ENCODE measurements at regions not wholly inside any gene's neighbourhood (a gene's known extent, or its start where the extent isn't known, plus 50 kb on each side); places are given as distances from the start of the nearest gene placed in this dataset.

GRCh38 chr2:30072250-30072842 is 74.5 kb upstream of the YPEL5 start:
- Histone ChIP-seq H3K4me1 (ENCODE audit: low read depth) (no peaks in the 10 kb centered on the region), H3K4me3 (no peak overlapping the region), H3K27me3 (no peaks in the 10 kb centered on the region), H3K27ac (no peak overlapping the region), H3K9me3 (ENCODE audit: low read depth) (no peaks in the 10 kb centered on the region), H3K36me3 (no peaks in the 10 kb centered on the region)
- TF ChIP-seq CTCF (IDR thresholded peaks at IDR 0.05; ENCODE audit: low read depth, low read length) = peak; percentile 78
- DNase-seq (ENCODE audit: low read depth in 1 of 2, low spot score in 1 of 2) = peak; percentile 79 to 87

- H3K27ac ChIP-seq = no peak overlapping the region
- no peaks in the 10 kb centered on the region for H3K9me3 ChIP-seq (ENCODE audit: low read depth)
- H3K4me3 ChIP-seq = no peak overlapping the region
- DNase-seq (ENCODE audit: low read depth in 1 of 2, low spot score in 1 of 2) = peak in 1 of 2 donors; percentile 2
- H3K4me1 ChIP-seq (ENCODE audit: low read depth) = no peaks in the 10 kb centered on the region
- no peaks in the 10 kb centered on the region for H3K36me3 ChIP-seq
- no peaks in the 10 kb centered on the region for H3K27me3 ChIP-seq
- no peak for TF ChIP-seq CTCF (IDR thresholded peaks at IDR 0.05; ENCODE audit: low read depth, low read length)
Observed at GRCh38 chr2:30073523-30073922, 73.3 kb upstream of the YPEL5 start.

- DNase-seq (ENCODE audit: low read depth in 1 of 2, low spot score in 1 of 2) = peak in 1 of 2 donors; percentile 43
- no peak overlapping the region for H3K27ac ChIP-seq
- H3K4me3 ChIP-seq = no peak overlapping the region
- no peaks in the 10 kb centered on the region for H3K36me3 ChIP-seq
- H3K9me3 ChIP-seq (ENCODE audit: low read depth) = no peaks in the 10 kb centered on the region
- H3K4me1 ChIP-seq (ENCODE audit: low read depth) = no peaks in the 10 kb centered on the region
- H3K27me3 ChIP-seq = no peaks in the 10 kb centered on the region
- no peak for TF ChIP-seq CTCF (IDR thresholded peaks at IDR 0.05; ENCODE audit: low read depth, low read length)
Observed at GRCh38 chr2:30074023-30074422, 72.8 kb upstream of the YPEL5 start.

GRCh38 chr2:30078521-30078920 is 68.3 kb upstream of the YPEL5 start:
- H3K27ac ChIP-seq = no peak overlapping the region
- no peak for TF ChIP-seq CTCF (IDR thresholded peaks at IDR 0.05; ENCODE audit: low read depth, low read length)
- H3K9me3 ChIP-seq (ENCODE audit: low read depth) = no peaks in the 10 kb centered on the region
- no peak for DNase-seq (ENCODE audit: low read depth in 1 of 2, low spot score in 1 of 2)
- H3K36me3 ChIP-seq = no peaks in the 10 kb centered on the region
- H3K27me3 ChIP-seq = no peaks in the 10 kb centered on the region
- no peak overlapping the region for H3K4me3 ChIP-seq
- H3K4me1 ChIP-seq (ENCODE audit: low read depth) = no peaks in the 10 kb centered on the region

GRCh38 chr2:30084915-30085314 is 61.9 kb upstream of the YPEL5 start:
- Histone ChIP-seq H3K4me1 (ENCODE audit: low read depth) (no peaks in the 10 kb centered on the region), H3K9me3 (ENCODE audit: low read depth) (no peaks in the 10 kb centered on the region), H3K4me3 (no peak overlapping the region), H3K27ac (no peak overlapping the region), H3K36me3 (no peaks in the 10 kb centered on the region), H3K27me3 (peaks cover 3% of the 10 kb centered on the region)
- TF ChIP-seq CTCF (IDR thresholded peaks at IDR 0.05; ENCODE audit: low read depth, low read length) = no peak
- DNase-seq (ENCODE audit: low read depth in 1 of 2, low spot score in 1 of 2) = no peak

Data from cardiac muscle cell (in vitro differentiated cells and primary cell).